Activated gamma-delta T cell (primary cell): ENCODE measurements at regions not wholly inside any gene's neighbourhood (a gene's known extent, or its start where the extent isn't known, plus 50 kb on each side); places are given as distances from the start of the nearest gene placed in this dataset.

ENCODE experiments used
- DNase-seq: peaks from one replicate; lab custom pipeline; 2025; lab: John Stamatoyannopoulos, UW

DNA sequence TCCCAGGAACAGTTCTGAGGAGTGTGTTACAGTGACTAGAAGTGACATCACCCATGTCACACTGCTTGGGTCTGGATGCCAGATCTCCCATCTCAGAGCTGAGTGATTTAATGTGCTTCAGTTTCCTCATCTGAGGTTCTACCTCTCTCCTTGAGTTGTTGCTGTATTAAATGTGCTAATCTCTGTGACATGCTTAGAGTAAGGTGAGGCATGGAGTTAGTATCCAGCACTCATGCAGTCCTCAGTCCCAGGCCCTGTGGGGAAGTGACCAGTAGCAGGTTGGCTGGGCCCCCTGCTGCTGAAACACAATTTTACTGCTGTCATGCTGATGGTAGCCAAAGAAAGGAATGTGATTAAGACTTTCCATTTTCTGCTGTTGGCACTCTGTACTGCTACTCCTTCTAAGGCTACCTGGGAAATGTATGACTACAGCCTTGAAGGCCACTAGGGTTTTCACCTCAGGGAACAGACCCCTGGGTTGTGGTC lies 639.6 kb downstream of the MID1IP1 start:
- DNase-seq: no peak

DNA sequence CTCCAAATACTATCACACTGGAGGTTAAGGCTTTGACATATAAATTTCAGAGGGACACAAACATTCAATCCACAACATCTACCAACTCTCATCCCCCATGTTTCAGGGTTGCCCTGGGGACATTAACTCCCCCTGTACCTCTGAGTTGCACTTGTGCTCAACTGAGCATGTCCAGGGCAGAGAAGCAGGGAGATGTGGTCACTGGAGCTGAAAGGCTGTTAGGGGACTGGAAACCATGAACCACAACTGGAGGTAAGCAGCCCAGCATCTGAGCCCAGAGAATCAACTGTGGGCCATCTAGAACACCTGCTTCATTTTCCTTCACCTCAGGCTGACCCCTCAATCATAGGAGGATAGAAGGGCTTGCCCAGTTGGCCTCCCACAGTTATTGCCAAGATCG lies 641.1 kb downstream of the MID1IP1 start:
- DNase-seq: no peak

DNA sequence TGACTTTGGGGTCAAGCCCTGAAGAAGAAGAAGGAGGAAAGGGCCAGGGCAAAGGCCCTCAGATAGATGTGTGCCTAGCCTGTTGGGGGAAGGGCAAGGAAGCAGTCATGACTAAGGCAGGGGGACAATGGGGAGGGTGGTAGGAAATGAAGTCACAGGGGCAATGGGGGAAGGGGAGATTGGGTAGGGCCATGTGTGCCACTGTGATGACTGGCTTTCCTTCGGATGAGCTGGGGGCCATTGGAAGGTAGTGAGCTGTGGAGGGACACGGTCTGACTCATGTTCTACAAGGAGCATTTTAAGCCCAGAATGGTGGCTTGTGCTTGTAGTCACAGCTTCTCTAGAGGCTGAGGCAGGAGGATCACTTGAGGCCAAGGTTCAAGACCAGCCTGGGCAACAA lies 642.0 kb downstream of the MID1IP1 start:
- no peak for DNase-seq

GRCh38 chrX:39445336-39445735 lies 644.1 kb downstream of the MID1IP1 start:
- DNase-seq: no peak

DNA sequence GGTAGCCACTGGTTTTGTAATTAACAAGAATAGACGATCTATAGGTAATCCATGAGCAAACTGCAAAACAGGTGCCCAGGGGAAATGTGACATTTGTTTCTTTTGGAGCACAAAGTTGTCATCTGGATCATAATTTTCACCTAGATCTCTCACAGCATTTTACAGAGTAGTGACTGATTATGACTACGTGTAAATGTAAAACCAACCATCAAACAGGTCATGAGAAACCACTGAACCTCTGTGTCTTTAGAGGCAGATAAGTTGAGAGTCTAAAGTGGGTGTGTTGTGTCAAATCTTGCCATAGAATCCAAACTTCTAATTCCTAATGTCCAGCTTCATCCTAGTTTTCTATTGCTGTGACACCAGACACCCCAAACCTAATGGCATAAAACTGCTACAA lies 648.1 kb downstream of the MID1IP1 start:
- no peak for DNase-seq

DNA sequence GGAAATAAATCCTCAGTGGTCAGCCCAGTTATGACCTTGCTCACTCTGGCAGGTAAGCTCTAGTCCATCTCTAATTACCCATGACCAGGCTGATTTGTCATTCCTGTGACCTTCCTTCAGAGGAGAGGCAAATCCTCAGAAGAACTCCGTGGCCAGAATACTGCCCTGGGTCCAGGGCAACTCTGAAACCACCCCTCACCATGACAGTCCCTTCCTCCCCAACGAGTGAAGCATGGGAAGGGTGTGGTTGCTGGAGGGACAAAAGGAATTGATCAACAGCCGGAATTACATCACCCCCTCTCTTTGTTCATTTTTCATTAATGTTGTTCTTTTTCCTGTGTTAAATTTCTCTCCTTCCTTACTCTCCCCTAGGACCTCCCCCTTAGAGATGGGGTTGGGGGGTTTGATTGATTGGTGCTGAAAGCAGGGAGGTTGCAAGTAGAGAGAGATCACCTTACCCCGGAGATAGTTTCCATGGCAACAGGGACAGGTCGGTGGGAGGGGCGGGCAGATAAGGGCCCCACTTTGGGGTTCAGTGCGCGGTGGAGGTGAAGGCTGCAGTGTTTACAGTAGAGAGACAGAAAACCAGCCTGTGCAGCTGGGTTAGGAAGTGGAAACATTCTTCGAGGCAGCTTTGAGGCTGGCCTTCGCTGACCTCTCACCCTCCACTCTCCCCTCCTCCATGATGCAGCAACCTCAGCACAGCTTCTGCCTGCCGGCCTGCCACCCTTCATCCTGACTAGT lies 647.4 kb downstream of the BCOR start:
- no peak for DNase-seq

GRCh38 chrX:39451046-39451445 lies 646.7 kb downstream of the BCOR start:
- DNase-seq: no peak

DNA sequence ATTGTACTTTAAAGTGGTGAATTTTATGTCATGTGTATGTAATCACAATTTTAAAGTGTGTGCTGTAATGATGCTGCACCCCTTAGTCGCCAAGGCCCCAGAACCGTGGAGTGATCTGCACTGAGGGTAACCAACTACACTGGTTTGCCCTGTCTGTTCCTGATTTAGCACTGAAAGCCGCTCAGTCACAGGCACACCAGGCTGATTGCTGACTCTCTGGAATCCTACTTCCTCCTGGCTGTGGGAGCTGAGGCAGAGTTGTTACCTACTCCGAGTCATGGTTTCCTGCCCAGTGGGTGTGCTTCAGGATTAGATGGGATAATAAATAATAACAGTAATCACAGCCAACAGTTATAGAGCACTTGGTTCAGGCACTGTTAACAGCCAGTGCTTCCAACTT lies 645.4 kb downstream of the BCOR start:
- no peak for DNase-seq

DNA sequence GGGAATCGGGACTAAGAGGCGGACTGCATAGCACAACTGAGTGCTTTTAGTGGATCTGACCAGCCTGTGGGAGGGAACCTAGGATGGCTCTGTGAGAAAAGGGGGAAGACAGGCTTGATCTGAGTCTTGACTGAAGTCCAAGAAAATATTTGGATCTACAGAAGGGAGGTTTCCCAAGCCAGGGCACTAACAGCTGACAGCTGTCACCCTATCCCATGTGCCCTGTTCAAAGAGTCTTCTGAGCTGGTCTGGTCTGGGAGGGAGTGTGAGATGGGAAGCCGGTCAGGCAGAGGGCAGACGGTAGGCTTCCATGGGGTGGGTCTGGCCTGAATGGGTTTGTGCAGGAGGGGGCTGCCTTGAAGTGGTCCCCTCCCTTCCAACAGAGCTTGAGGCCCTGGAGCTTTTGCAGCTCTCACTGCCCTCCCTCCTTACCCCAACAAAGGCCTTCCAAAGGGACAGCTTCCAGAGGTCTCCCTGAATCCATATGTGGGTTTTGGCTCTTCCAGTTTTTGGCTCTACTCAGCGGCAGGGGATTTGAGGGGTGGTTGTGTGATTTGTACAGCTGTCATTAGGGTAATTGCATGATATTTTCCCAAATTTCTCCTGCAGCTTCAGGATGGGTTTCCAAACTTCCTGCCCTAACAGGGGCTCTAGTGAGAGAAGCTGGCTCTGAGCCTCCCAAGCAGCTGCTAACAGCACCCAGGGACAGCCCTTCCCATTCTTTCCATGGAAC lies 643.7 kb downstream of the BCOR start:
- no peak for DNase-seq

DNA sequence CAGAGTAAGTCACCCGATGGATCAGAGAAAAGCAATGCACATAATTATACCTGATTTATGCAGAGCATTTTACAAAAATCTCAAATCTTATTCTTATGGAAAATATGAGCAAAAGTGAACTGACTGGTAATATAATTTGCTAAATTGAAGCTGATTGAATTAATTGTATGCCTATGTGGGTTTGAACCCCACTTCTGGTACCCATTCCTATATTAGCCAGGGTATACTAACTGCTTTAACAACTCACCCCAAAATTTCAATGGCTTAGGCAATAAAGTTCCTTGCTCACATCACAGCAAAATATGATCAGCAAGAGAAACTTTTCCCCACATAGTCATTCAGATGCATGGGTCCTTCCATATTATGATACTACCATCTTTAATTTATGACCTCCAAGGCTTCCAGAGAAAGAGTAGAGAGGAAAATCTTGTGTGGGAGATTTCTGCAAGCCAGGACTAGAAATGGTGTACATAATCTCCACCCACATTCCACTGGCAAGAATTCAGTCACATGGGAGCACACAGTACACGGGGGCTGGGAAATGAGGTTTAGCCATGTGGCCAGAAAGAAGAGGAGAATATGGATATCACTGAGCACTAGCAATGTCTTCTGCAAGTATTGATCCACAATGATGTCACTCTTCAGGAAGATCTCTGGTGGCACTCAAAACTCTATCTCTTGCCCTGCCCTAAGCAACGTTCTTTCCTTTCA lies 640.7 kb downstream of the BCOR start:
- no peak for DNase-seq

DNA sequence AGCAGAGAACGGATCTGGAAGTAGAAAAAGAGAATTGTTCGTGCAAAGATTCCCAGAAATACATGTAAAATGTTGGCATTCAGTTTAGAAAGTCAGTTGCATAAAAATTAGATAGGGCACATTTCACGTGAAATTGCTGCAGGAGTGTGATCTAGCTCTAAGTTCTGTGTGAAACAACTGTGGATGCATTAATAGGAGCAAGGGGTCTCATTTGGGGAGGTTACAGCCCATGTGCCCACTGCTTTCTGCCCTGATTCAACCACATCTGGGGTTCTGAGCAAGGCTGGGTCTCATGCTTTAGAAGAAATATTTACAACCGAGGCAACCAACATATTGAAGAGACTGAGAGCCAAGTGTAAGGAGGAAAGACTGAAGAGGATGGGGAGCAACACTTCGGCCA lies 639.0 kb downstream of the BCOR start:
- no peak for DNase-seq

GRCh38 chrX:39459204-39459603 lies 638.6 kb downstream of the BCOR start:
- no peak for DNase-seq

GRCh38 chrX:39459952-39460351 lies 637.8 kb downstream of the BCOR start:
- DNase-seq: no peak

- no peak for DNase-seq
Observed at GRCh38 chrX:39460499-39460898, 637.3 kb downstream of the BCOR start.

DNA sequence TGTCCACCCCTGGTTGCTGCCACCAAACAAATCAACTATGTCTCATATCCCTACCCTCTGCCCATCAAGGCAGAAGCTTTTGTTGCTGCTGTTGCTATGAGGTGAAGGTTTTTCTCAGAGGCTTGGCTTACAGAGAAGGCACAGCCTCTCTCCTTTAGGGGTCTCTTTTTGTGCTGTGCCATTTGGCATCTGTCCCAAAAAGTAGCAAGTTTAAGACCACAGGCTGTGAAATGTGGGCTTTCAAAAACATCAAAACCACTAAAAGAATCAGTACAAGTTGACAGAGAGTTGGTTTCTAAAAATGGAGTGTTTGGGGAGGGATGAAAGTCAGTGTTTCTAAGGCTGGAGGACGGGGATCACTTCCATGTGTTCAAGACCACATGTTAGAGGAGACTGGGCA lies 634.9 kb downstream of the BCOR start:
- no peak for DNase-seq

- no peak for DNase-seq
Observed at GRCh38 chrX:39464253-39464652, 633.5 kb downstream of the BCOR start.

- no peak for DNase-seq
Observed at GRCh38 chrX:39465467-39465866, 632.3 kb downstream of the BCOR start.

DNA sequence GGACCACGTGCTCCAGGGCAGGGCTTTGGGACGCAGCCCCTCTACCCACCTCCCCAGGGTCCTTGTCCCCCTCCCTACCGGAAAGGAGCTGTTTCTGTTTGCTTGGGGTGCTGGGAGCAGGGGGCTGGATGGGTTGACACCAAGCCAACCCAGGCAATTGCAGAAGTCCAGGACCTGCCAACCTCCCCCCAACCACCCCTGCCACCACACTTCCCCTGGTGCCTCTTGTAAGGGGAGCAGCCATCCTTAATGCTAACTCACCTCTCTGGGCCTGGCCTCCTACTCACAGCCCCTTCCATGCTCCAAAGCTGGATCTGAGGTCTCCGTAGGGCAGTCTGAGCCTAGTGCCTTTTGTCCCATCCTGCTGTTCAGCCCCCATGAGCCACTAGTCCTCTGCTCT lies 631.9 kb downstream of the BCOR start:
- no peak for DNase-seq

DNA sequence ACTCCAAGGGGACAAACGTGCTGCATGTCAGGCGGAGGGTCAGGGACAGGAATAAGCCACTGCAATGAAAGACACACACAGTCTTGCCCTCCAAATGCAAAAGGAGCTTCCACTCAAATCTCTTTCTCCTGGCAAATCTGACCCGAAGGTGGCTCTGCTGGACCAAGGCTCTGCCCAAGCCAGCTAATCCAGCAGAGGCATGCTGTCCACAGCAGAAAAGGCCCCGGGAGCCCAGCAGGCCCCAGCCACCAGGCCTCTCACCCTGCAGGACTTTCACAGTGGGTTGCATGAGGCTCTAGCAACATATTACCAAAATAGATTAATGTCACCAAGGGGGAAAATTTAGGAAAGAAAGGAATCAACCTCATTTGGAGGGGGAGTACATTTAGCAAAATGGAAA lies 628.6 kb downstream of the BCOR start:
- no peak for DNase-seq

DNA sequence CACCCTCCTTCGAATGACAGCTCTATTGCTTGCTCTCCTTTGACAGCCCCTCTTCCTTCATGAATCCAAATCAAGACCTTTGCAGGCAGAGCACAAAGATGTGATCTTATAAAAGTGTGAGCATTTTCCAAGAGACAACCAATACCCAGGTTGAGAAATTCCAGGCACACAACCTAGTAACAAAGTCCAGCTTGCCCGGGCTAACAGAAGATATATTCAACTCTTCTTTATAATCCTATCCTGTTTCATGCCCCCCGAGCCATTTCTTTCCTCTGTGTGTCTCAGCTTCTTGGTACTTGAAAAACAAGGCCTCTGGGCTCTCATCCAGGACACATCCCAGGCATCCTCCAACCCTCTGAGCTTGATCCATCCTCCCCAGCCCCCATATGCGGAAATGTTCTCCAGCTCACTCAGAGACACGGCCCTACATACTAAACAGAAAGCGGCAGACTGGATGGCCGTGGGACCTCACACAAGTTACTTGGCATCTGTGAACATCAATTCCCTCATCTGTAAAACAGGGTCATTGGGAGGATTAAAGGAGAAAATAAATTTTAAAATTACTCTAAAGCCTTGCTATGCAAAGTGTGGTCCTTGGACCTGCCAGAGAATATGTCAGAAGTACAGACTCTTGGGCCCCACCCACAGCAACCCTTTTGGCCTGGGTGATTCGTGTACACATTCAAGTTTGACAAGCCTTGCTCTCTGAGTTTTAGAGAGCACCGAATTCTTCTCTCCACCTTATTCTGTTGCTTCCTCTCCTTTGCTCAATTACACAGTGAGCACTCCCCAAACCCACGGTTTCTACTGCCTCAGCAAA lies 627.0 kb downstream of the BCOR start:
- no peak for DNase-seq

DNA sequence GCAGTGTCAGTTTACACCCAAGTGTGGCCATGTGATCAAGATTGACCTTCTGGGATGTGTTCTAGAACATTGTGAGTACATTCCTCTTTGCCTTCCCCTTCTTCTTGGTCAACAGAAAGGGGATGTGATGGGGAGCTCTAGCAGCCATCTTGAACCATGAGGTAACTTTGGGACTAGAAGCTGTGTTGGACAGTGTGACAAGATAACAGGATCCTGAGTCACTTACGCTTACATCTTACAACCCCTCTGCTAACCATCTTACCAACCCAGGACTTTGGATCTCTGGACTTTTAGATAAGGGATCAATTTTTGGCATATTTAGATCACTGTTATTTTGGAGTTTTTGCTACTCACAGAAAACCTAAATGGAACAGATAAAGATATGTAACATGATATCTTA lies 625.6 kb downstream of the BCOR start:
- no peak for DNase-seq

GRCh38 chrX:39473812-39474211 lies 623.9 kb downstream of the BCOR start:
- no peak for DNase-seq
